ENCODE measurements at regions not wholly inside any gene's neighbourhood (a gene's known extent, or its start where the extent isn't known, plus 50 kb on each side); places are given as distances from the start of the nearest gene placed in this dataset.

GRCh38 chr12:22982635-22983034 lies 357.7 kb downstream of the ETNK1 start:
- H3K27ac ChIP-seq (ENCODE audit: insufficient read depth, low read length), result no peak overlapping the region
- no peak overlapping the region for H3K14ac ChIP-seq (replicated peaks; ENCODE audit: low read depth, low read length)
- no peak overlapping the region for H3K4me3 ChIP-seq (ENCODE audit: insufficient read depth, low read depth, low read length)
- no peak overlapping the region for H2BK5ac ChIP-seq (ENCODE audit: low read depth, low read length, poor library complexity, severe bottlenecking)
- 100% methylated on average over 2 of the region's 13 CpGs; no CpG with 5 or more reads in 1 of the 2 experiments for WGBS, 2 experiments (ENCODE audit: extremely low coverage in 2 of 2, insufficient read length in 1 of 2)
- ChIA-PET CTCF (interaction anchor here (0.8 to 3.0 kb wide), 3 partner anchors 126 to 451 kb away, joined by 3 to 16 read pairs (median 3); no protein-coding TSS in a partner anchor), POLR2A (ENCODE audit: unreplicated experiment) (no interaction called here)
- H2AFZ ChIP-seq (replicated peaks; ENCODE audit: low read length, poor library complexity), result no peak overlapping the region
- TF ChIP-seq NFE2L2 (IDR thresholded peaks at IDR 0.05; ENCODE audit: low read depth, low read length) (no peak), CEBPB (IDR thresholded peaks at IDR 0.05; ENCODE audit: low read depth, low read length) (no peak), RCOR1 (IDR thresholded peaks at IDR 0.05; ENCODE audit: insufficient replicate concordance, low read length) (no peak), RAD21 (IDR thresholded peaks at IDR 0.05; ENCODE audit: low read length) (no peak), USF2 (IDR thresholded peaks at IDR 0.05; ENCODE audit: low read depth, low read length) (no peak)
- intact Hi-C loops (cut with micrococcal nuclease) (no loop called here), dilution Hi-C loops (cut with HindIII; ENCODE audit: low sequenced_read_pairs, unreplicated experiment) (no loop called here), in situ Hi-C loops (cut with MboI; ENCODE audit: low sequenced_read_pairs) (no loop called here)
- H2AK5ac ChIP-seq (ENCODE audit: low read depth, low read length), result no peak overlapping the region
- H2BK120ac ChIP-seq (ENCODE audit: low read depth, low read length), result no peak overlapping the region
- H3K9ac ChIP-seq (ENCODE audit: low read depth, low read length), result no peak overlapping the region
- no peak overlapping the region for H2BK20ac ChIP-seq (ENCODE audit: low read depth, low read length)
- H2BK15ac ChIP-seq (ENCODE audit: low read depth, low read length), result no peak overlapping the region
- H3K23ac ChIP-seq (ENCODE audit: low read depth, low read length), result no peak overlapping the region
- no peak overlapping the region for H3K56ac ChIP-seq (ENCODE audit: extremely low read depth, insufficient read depth, low read length)
- H2AK9ac ChIP-seq (replicated peaks; ENCODE audit: low read depth, low read length, poor library complexity), result no peak overlapping the region
- DNase-seq, result no peak
- H3K27me3 ChIP-seq (ENCODE audit: control insufficient read depth, insufficient read depth, low read length), result peaks cover 4% of the 10 kb centered on the region
- no peak overlapping the region for H3K4me2 ChIP-seq (ENCODE audit: low read depth, low read length)
- no TSS peak for BruUV-seq (replicated peaks)
- no peaks in the 10 kb centered on the region for H3K79me1 ChIP-seq (ENCODE audit: low read depth in 1 of 2, low read length in 2 of 2)
- no peak overlapping the region for H3K4ac ChIP-seq (ENCODE audit: low read depth, low read length)
- H3K18ac ChIP-seq (ENCODE audit: low read depth, low read length), result no peak overlapping the region
- peaks cover 2% of the 10 kb centered on the region; the same call in 1 of the 2 replicates for H3K4me1 ChIP-seq (ENCODE audit: control insufficient read depth, insufficient read depth, low read length)
- no peaks in the 10 kb centered on the region for H4K20me1 ChIP-seq (ENCODE audit: insufficient read depth, low read length)
- no peaks in the 10 kb centered on the region for H3K36me3 ChIP-seq (ENCODE audit: control insufficient read depth, insufficient read depth, low read length)
- no peaks in the 10 kb centered on the region for H3K9me3 ChIP-seq (ENCODE audit: control insufficient read depth, insufficient read depth, low read length)
- ATAC-seq (ENCODE audit: low read depth), result no peak
- no peaks in the 10 kb centered on the region; the same call in 1 of the 2 replicates for H3K9me1 ChIP-seq (ENCODE audit: insufficient read depth, low read length)
- H4K91ac ChIP-seq (ENCODE audit: insufficient read depth, low read depth, low read length), result no peak overlapping the region
- no peak overlapping the region for H4K8ac ChIP-seq (ENCODE audit: low read depth in 2 of 2, low read length in 2 of 2)
- H4K5ac ChIP-seq (ENCODE audit: low read depth, low read length), result no peak overlapping the region
